CD4-positive, alpha-beta T cell treated with Interferon alpha-2 for 1 hour (primary cell): ENCODE measurements at regions not wholly inside any gene's neighbourhood (a gene's known extent, or its start where the extent isn't known, plus 50 kb on each side); places are given as distances from the start of the nearest gene placed in this dataset.
"Not testable (repeated sequence)": the region's sequence is repeated elsewhere in the genome, so short reads cannot be mapped to it uniquely, and the experiment has no call there.

Experiments used
- DNase-seq, 2 donors: peaks; one replicate each; pipeline ENCODE4 v3.0.0-alpha.2; 2020 to 2022

- no peak for DNase-seq
Observed at GRCh38 chr1:221541296-221541695, 200.6 kb downstream of the DUSP10 start.

GRCh38 chr1:221543529-221544120 is 198.3 kb downstream of the DUSP10 start:
- DNase-seq = peak in 1 of 2 donors; percentile 25

GRCh38 chr1:221548942-221549341 is 192.9 kb downstream of the DUSP10 start:
- no peak for DNase-seq

GRCh38 chr1:221549815-221550214 is 192.1 kb downstream of the DUSP10 start:
- no peak for DNase-seq

- DNase-seq = not testable (repeated sequence)
Observed at GRCh38 chr1:221552792-221553191, 189.1 kb downstream of the DUSP10 start.

- no peak for DNase-seq
Observed at GRCh38 chr1:221555689-221556433, 186.0 kb downstream of the DUSP10 start.

- no peak for DNase-seq
Observed at GRCh38 chr1:221556435-221556834, 185.5 kb downstream of the DUSP10 start.

GRCh38 chr1:221557013-221557412 is 184.9 kb downstream of the DUSP10 start:
- no peak for DNase-seq

GRCh38 chr1:221558396-221558795 is 183.5 kb downstream of the DUSP10 start:
- DNase-seq = no peak

GRCh38 chr1:221559911-221560310 is 182.0 kb downstream of the DUSP10 start:
- no peak for DNase-seq

GRCh38 chr1:221562542-221563475 is 179.1 kb downstream of the DUSP10 start:
- no peak for DNase-seq

GRCh38 chr1:221563476-221563921 is 178.4 kb downstream of the DUSP10 start:
- DNase-seq = no peak

- DNase-seq = no peak
Observed at GRCh38 chr1:221564891-221565290, 177.0 kb downstream of the DUSP10 start.

- DNase-seq = no peak
Observed at GRCh38 chr1:221565711-221566110, 176.2 kb downstream of the DUSP10 start.

GRCh38 chr1:221567859-221568507 is 173.9 kb downstream of the DUSP10 start:
- no peak for DNase-seq

GRCh38 chr1:221573756-221574155 is 168.1 kb downstream of the DUSP10 start:
- DNase-seq = no peak

GRCh38 chr1:221574529-221574928 is 167.4 kb downstream of the DUSP10 start:
- DNase-seq = no peak

GRCh38 chr1:221575605-221576004 is 166.3 kb downstream of the DUSP10 start:
- no peak for DNase-seq

- no peak for DNase-seq
Observed at GRCh38 chr1:221576268-221576667, 165.6 kb downstream of the DUSP10 start.

- no peak for DNase-seq
Observed at GRCh38 chr1:221583465-221583864, 158.4 kb downstream of the DUSP10 start.

- not testable (repeated sequence) for DNase-seq
Observed at GRCh38 chr1:221587013-221587412, 154.9 kb downstream of the DUSP10 start.

GRCh38 chr1:221591250-221591649 is 150.6 kb downstream of the DUSP10 start:
- not testable (repeated sequence) for DNase-seq

GRCh38 chr1:221594576-221594975 is 147.3 kb downstream of the DUSP10 start:
- DNase-seq = no peak
